ENCODE measurements at regions not wholly inside any gene's neighbourhood (a gene's known extent, or its start where the extent isn't known, plus 50 kb on each side); places are given as distances from the start of the nearest gene placed in this dataset.

DNA sequence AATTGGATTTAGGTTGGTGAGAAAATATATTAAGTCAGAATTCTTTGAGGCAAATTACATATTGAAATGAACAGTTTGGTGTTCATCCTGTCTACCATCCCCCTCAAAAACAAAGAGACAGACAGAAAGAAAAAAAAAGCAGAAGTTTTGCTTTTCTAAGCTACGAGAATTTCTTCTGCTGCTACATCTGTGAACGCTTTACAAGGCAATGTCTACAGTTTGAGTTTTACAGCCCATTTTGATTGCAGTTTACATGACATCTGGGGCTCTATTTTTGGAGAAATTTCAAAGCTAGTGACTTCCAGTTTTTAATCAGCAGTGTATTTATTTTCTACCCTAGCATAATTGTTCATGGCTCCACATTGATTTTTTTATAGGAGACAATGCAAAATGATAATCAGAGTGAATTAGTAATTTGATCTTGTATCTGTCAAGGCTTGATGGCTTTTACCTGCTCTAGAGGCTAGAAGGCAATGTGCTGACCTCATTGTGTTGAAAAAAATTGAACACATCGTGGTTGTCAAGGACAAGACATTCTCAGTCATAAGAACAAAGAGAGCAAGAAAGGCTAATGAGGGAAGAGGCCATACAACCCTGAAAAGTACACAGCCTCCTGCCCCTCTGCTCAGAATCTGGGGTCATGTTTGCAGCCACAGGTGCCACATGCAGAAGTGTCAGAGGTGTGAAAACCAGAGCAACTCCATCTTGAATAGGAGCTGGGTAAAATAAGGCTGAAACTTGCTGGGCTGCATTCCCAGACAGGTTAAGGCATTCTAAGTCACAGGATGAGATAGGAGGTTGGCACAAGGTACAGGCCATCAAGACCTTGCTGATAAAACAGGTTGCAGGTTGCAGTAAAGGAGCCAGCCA, 201.0 kb upstream of the CAMK1G start:
- ATAC-seq: no peak
- no peak for DNase-seq
- intact Hi-C loops (cut with DNase I, micrococcal nuclease): no loop called here

DNA sequence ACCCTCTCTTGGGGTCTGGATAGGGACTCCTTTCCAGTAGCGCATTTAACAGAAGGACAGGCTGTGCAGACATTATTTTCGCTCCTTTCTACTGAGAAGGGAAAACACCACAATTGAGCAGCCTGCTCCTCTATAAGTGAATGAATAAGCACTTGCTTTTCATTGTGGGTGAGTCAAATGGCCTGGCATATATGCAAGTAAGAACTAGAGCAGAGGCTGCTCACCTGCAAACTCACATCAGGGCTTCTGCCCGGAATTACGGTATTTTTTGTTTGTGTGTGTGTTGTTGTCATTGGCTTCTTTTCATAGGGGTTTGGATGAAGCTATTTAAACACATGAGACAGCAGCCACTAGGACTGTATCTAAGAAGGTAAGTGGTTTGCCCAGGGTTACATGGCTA, 200.1 kb upstream of the CAMK1G start:
- intact Hi-C loops (cut with DNase I, micrococcal nuclease): no loop called here
- no peak for DNase-seq
- no peak for ATAC-seq

DNA sequence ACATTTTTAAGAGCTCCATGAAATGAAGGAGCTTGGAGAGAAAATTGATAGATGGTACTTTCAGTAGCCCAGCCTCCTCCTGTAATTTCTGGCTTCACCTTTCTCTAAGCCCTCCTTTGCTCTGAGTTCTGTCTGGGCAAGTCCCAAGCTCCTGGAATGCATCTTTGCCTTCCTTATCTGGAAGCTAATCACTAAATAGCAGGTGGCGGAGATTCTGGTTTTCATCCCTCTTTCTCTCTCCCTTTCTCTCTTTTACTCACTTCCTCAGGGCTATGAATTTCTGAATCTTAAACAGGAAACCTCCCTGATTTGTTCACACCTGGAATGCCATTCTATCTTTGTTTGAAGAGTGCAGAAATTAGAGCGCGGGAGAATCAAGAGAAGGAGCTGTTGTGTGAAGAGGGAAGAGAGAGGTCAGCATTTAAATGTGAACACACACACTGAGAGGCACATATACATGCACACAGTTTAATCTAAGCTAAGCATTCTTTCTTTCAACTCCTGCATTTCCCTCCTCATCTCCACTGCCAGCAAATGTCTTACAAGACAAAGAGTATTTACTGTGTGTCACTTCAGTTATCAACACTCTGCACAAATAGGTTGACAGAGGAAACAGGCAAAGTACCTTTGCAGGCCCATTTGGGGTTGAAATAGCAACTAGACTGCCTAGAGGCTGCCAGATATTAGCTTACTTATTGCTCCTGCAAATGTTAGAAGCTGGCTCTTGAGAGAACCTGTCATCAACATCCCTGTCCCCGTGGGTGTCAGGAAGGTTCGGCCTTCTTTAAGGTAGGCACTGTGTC, 199.4 kb upstream of the CAMK1G start:
- no peak for ATAC-seq
- intact Hi-C loops (cut with DNase I, micrococcal nuclease): no loop called here
- no peak for DNase-seq

DNA sequence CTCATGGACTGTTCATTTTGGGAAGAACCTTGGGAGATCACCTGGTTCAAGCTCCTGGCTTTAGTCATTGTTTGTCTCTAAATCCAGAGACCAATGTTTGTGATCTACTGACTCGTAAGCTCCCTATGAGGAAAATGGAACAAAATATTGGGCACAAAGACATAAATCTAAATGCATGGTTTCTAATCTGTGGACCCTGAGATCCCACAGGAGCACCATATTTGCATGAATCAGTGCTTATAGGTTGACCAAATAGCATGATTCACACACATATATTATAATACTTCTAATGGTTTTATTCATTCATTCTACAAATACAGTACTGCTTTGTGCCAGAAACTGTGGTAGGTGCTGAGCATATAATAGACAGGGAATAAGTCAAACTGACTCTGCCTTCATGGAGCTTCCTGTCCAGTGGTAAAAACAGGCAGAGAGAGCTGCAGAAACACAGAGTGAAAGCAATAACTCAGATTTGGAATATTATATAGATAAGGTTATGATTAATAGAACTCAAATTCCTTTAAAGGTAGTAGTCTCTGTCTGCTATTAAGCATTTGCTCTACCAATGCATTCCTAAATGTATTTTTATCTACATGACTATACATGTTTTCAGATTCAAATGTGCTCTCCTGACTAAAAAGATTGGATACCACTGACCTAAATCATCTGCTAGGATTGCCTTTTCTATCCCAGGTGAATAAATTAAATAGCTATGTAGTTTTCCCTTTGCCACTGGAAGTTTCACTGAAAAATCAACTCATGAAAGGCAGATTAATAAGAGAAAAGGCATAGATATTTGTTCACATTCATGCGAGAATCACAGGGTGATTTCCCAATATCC, 198.6 kb upstream of the CAMK1G start:
- no peak for ATAC-seq
- no peak for DNase-seq
- intact Hi-C loops (cut with DNase I, micrococcal nuclease): no loop called here

DNA sequence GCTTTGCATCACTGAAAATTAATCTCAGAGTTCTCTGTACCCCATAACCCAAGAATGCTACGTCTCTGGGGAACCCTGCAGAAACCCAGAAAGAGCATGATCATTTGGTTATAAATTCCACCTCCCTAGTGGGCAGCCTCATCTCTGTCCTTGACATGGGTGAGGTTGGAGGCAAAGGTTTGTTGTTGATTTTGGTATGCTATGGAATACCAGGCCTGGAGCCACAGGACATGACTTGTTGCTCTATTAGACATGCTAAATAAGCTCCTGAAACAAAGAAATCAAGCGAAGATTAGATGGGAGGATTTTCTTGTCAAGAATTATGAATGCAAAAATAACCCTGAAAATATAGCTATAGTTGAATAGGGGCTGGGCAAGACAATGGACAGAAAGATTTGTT, 197.4 kb upstream of the CAMK1G start:
- intact Hi-C loops (cut with DNase I, micrococcal nuclease): no loop called here
- ATAC-seq: no peak

DNA sequence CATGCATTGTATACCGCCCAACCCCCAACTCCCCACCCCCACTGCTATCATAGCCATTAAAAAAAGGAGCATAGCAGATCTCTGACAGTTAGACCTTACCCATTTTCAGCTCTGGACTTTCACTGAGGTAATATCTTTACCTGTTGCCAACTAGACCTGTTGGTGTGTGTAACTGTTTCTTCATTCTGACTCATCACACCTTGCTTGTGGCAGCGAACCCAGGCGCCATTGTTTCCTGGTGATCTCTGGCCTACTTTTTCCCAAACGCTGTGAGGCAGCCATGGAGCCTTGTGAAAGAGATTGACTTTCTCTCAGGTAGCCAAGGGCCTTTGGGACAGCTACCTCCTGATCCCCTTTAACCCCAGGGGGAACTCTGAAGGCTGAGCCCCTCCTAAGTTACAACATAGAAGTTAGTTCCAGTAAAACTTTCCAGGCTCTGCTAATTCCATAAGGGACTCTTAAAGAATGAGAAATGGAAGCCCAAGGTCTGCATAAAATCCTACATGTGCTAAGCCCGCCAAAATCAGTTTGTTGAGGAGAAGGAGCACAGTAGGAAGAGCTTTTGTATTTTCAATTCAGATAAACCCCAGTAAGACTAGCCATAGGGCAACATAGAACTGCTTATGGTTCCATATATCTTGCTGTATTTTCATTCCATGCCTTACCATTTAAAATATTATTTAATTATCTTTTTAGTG, 196.1 kb upstream of the CAMK1G start:
- intact Hi-C loops (cut with DNase I, micrococcal nuclease): no loop called here
- ATAC-seq (no peak), DNase-seq (no peak)

More for the DNA sequence above, 197.4 kb upstream of the CAMK1G start:
- no peak for DNase-seq

DNA sequence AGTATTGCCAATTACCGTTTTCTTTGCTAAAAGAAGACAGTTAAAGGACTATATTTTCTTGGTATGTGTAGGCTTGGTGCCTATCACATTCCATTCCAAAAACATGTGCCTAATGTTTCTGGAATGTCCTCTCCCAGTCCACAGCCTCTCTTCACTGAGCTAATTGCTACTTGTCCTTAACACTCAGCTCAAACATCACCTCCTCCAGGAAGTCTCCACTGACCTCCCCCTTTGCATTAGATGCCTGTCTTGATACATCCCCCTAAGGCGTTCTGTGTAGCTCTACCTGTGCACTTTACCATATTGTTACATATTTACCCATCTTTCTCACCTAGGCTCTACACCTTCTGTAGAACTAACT, 195.6 kb upstream of the CAMK1G start:
- ATAC-seq (no peak), DNase-seq (no peak)
- intact Hi-C loops (cut with DNase I, micrococcal nuclease): no loop called here

DNA sequence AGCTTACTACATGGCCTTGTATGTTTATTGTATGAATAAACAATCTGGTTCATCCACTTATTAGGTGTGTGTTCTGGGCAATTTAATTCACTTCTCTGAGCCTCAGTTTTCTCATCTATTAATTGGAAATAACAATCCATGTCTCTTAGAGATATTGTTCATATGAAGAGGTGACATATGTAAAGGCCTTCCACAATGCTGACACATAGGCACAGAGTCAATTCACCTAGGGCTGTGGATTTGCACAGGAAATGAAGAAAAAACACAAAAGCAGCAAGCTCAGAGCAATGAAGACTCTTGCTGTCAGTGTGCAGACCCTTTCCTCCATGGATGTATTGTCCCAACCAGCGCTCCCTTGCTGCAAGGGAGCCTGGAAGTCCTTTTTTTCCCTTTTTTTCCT, 195.2 kb upstream of the CAMK1G start:
- DNase-seq: no peak
- intact Hi-C loops (cut with DNase I, micrococcal nuclease): no loop called here
- ATAC-seq: no peak

DNA sequence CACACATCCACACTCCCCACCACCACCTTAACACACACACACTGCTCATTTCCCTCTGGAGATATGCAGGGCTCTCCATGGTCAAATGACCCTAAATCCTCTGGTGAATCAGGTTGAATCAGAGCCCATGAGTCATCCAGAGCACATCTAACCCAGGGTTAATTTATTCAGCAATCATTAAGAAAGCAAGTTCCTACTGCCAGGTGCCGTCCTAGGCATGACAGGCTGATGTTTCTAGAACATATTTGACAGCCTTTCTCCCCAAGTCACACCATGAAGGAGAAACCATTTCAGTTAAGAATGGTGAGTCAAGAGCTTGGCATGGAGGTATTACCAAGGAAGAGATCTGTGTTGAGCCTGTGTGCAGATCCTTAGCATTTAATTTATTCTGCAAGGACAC, 194.3 kb upstream of the CAMK1G start:
- no peak for DNase-seq
- intact Hi-C loops (cut with DNase I, micrococcal nuclease): no loop called here
- ATAC-seq: no peak

DNA sequence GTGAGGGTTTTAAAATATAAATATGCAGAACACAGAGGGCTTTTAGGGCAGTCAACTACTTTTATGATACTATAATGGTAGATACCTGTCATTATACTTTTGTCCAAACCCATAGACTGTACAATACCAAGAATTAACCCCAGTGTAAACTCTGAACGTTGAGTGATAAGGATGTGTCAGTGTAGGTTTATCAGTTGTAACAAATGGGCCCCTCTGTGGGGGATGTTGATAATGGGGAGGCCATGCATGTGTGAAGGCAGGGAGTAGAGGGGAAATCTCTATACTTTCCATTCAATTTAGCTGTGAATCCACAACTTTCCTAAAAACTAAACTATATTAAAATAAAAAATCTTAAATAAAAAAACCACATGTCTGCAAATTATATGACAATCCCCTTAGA, 193.5 kb upstream of the CAMK1G start:
- DNase-seq (no peak), ATAC-seq (no peak)
- intact Hi-C loops (cut with DNase I, micrococcal nuclease): no loop called here

DNA sequence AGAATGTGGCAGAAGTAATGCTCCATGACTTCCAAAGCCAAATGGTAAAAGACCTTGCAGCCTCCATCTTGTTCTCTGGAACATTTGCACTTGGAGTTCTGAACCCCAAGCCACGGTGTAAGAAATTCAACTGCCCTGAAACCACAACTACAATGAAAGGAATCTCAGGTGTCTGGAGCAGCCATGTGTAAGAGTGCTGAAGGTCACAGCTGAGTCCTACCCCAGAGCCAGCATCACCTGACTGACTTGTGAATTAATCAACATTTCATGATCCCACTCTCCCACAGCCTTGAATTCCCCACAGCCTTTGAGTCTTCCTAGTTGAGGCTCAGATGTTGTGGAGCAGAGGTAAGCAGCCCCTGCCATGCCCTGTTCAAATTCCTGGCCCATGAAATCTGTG, 192.8 kb upstream of the CAMK1G start:
- DNase-seq (no peak), ATAC-seq (no peak)
- intact Hi-C loops (cut with DNase I, micrococcal nuclease): no loop called here

DNA sequence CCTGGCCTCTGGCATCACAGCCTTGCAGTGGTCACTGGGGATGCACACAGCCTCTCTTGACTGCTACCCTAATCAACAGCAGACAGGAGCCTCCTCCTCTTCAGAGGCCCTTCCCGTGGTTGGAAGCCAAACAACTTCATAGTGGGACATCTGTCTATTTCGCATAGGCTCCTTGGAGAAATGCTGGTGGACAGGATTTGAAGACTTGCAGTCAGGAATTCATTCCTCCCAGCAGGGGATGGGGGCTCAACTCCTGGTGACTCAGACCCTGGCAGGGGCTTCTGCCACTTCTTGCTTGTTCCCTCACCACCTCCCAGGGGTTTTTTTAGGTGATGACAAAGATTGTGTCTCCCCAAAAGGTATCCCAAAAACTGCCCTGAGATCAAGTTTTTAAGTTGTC, 191.7 kb upstream of the CAMK1G start:
- intact Hi-C loops (cut with DNase I, micrococcal nuclease): no loop called here
- ATAC-seq: no peak
- DNase-seq: no peak

DNA sequence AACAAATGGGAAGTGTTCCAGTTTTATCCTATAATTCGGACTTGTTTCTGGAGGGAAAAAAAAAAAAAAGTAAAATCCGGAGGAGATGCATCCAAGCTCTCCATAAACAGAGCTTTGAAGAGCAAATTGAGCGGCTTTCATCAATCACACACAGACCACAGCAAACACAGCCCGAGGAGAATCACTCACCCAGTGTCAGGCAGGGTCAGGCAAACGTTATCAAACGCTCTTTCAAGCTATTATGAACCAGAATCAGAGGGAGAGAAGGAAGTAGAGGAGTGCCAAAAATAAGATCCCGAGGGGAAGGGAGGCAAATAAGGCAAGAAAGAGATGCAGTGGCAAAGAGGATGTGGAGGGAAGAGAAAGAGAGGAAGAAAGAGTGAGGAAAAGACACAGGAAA, 188.3 kb upstream of the CAMK1G start:
- ATAC-seq (no peak), DNase-seq (no peak)
- intact Hi-C loops (cut with DNase I, micrococcal nuclease): no loop called here

DNA sequence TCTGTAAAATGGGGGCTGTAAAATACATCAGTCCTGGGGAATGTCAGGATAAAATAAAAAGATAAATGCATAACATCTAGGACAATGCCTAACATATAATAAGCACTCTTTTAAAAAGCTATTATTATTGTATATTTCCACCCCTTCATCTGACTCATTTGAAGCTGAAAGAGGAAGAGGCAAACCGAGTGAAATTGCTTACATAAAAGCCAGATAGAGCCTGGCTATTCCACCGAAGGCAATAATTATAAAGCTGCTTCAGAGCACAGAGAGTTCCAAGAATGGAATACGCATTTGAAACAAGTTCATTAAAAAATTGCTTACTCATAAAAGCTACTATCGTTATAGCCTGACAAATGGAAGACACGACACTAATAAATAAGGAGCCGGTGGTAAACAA, 186.1 kb upstream of the CAMK1G start:
- DNase-seq (no peak), ATAC-seq (no peak)
- intact Hi-C loops (cut with DNase I, micrococcal nuclease): no loop called here

DNA sequence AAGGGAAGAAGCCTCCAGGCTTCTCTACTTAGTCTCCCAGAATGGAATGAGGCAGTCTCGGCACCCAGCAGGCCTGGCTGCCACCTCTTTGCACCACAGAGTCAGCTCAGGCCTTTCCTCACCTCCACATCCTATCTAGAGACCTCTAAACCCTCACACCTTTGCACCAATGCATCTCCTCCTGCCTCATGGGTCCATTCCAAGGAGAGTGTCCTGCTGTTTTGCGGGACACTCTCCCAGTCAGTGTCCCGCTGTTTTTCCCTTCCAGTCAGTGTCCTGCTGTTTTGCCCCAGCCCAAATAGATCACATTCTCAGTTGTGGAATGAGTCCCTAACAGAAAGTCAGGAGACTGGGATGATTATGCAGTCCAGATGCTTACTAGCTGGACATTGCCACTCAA, 185.6 kb upstream of the CAMK1G start:
- DNase-seq: no peak
- intact Hi-C loops (cut with DNase I, micrococcal nuclease): no loop called here
- ATAC-seq: no peak

DNA sequence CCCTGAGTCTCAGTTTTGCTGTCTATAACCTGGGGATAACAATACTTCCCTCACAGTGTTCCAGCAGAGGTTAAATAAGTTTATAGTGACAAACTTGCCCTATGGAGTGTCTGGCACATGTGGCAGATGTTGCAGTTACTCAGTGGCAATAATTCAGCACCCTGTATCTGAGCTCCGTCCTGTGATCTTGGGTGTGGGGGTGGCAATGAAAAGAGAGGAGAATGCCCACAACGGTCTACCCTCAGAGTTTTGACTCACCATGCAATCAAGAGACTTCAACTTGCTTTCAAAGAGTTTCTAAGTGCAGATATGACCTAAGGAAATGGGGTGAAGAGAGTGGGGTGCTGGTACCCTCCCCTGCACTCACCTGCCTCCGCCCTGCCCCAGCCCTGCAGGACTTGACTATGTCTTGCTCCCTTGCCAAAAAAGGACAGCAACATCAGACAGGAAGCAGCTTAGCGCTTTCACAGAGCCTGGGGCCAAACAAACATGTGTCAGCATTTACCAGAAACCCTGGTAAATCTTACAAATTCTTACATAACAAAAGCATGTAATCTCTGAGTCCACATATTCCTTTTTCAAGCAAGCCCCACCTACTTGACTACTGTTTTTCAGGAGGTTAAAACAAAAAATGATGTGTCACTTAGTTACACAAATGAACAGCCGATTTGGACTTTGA, 185.1 kb upstream of the CAMK1G start:
- DNase-seq (no peak), ATAC-seq (no peak)
- intact Hi-C loops (cut with DNase I, micrococcal nuclease): no loop called here

DNA sequence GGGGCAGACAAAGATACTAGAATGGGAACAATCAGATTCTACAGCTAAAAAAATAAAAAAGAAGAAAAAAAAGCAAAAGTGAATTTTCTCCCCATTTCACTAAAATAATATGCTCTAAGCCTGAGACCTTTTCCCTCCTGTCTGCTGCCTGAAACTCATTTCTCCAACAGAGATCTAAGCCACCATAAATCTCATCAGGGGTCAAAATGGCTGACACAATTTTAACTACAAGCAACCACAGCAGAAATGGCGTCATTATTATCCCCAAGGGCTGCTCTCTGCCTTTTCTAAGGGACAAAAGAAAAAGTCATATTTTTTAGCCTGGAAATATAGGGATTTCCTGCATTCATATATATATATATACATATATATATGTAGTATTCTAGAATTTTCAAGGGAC, 183.7 kb upstream of the CAMK1G start:
- DNase-seq (no peak), ATAC-seq (no peak)
- intact Hi-C loops (cut with DNase I, micrococcal nuclease): no loop called here

DNA sequence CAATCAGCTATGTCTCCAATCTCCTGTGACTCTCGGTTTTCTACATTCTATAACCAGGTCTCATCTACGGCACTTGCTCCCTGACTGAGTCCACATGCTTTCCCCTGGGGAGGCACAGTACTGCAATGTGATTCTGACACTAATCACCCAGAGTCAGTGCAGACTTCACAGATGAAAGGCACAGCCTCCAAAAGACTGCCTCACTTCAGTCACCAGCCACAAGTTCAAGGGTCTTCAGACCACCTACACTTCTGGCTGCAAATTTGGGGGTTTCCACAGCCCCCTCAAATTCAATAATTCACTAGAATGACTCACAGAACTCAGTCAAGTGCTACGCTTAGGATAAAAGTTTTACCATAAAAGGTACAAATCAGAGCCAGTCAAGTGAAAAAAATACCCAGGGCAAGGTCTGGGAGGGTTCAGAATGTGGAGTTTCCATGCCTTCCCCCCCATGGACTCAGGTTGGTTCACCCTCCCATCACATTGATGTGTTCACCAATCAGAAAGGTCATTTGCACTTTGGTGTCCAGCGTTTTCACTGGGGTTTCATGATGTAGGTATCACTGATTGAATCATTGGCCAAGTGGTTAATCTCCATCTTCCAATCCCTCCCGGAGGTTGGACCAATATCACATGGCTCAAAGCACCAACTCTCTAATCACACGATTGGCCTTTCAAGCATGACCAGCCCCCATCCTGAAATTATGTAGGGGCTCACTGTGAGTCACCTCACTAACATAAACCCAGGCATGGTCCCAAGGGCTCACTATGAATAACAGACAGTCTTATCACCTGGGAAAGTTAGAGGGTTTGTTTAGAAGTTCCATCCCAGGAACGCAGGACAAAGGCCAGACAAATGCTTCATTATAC, 182.9 kb upstream of the CAMK1G start:
- no peak for DNase-seq
- no peak for ATAC-seq
- intact Hi-C loops (cut with DNase I, micrococcal nuclease): no loop called here

Data from left colon (tissue), 2 donors.